Muscle of leg (tissue), 3 donors: ENCODE measurements at regions not wholly inside any gene's neighbourhood (a gene's known extent, or its start where the extent isn't known, plus 50 kb on each side); places are given as distances from the start of the nearest gene placed in this dataset.
A peak's percentile ranks its signal among the peaks of the same experiment; 100 is the strongest.

Source experiments
- DNase-seq: peaks from one replicate; pipeline ENCODE4 v3.0.0; 2013
- H3K27ac ChIP-seq: one replicate; pipeline ENCODE4 v1.5.1; 2013; ENCODE audit warnings: mild to moderate bottlenecking, low read length, control low read depth
- H3K27me3 ChIP-seq: one replicate; pipeline ENCODE4 v1.6.1; 2013; ENCODE audit warnings: low read length; ENCODE audit not compliant: control insufficient read depth, insufficient read depth
- H3K36me3 ChIP-seq: one replicate; pipeline ENCODE4 v1.6.1; 2013; ENCODE audit warnings: low read length; ENCODE audit not compliant: control insufficient read depth, insufficient read depth
- H3K4me1 ChIP-seq: one replicate; pipeline ENCODE4 v1.6.1; 2013; ENCODE audit warnings: low read length; ENCODE audit not compliant: control insufficient read depth, insufficient read depth
- H3K4me3 ChIP-seq: one replicate; pipeline ENCODE4 v1.5.1; 2013; ENCODE audit warnings: low read length, control low read depth
- H3K9me3 ChIP-seq: replicated peaks from 2 replicates; pipeline ENCODE4 v1.6.1; 2013; ENCODE audit warnings: low read depth, low read length; ENCODE audit not compliant: control insufficient read depth
- WGBS: methylation state at CpG from one replicate; pipeline ENCODE4 v1.1.5; 2013; ENCODE audit warnings: missing lambda C conversion rate; ENCODE audit not compliant: insufficient coverage; 5-methylcytosine and 5-hydroxymethylcytosine counted together

- Histone ChIP-seq H3K36me3 (no peaks in the 10 kb centered on the region), H3K27me3 (no peaks in the 10 kb centered on the region), H3K9me3 (no peaks in the 10 kb centered on the region), H3K27ac (no peak overlapping the region), H3K4me3 (no peak overlapping the region), H3K4me1 (no peaks in the 10 kb centered on the region)
- WGBS = no CpG with 5 or more reads among the region's 1 CpG
- no peak for DNase-seq
Measured at GRCh38 chr14:81826081-81826480, 292.4 kb upstream of the SEL1L start.

GRCh38 chr14:81829447-81829846 is 295.8 kb upstream of the SEL1L start:
- WGBS = 93% methylated on average over 24 of the region's 24 CpGs
- DNase-seq = no peak
- Histone ChIP-seq H3K9me3 (peaks cover 1% of the 10 kb centered on the region), H3K27ac (no peak overlapping the region), H3K36me3 (no peaks in the 10 kb centered on the region), H3K4me3 (no peak overlapping the region), H3K4me1 (no peaks in the 10 kb centered on the region), H3K27me3 (no peaks in the 10 kb centered on the region)

- WGBS = 30% methylated on average over 2 of the region's 4 CpGs
- peak; percentile 94 for DNase-seq
Measured at GRCh38 chr14:81831128-81831820, 297.6 kb upstream of the SEL1L start.

DNA sequence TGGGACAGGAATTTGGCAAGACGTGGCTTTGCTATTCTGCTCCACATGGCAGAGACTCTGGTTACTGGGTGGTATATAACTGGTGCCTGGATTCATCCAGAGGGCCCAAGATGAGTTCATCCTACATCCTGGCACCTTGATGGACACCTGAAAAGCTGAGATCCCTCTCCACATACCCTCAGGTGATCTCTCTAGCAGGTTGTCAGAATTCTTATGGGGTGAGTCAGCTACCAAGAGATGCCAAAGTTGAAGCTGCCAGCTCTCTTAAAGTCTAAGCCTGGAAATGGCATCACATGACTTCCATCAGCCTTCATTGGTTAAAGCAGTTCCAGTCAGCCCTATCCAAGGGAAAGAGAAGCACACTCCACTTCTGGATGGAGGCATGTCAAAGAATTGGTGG is 300.7 kb upstream of the SEL1L start:
- H3K27me3 ChIP-seq = no peaks in the 10 kb centered on the region
- no peak overlapping the region for H3K27ac ChIP-seq
- no peak overlapping the region for H3K4me3 ChIP-seq
- no CpG with 5 or more reads among the region's 1 CpG for WGBS
- DNase-seq = no peak
- no peaks in the 10 kb centered on the region for H3K36me3 ChIP-seq
- no peaks in the 10 kb centered on the region for H3K4me1 ChIP-seq
- peaks cover 12% of the 10 kb centered on the region for H3K9me3 ChIP-seq

More at GRCh38 chr14:81831128-81831820, 297.6 kb upstream of the SEL1L start:
- Histone ChIP-seq H3K27ac (no peak overlapping the region), H3K4me3 (no peak overlapping the region), H3K9me3 (peaks cover 9% of the 10 kb centered on the region), H3K36me3 (no peaks in the 10 kb centered on the region), H3K4me1 (no peaks in the 10 kb centered on the region), H3K27me3 (no peaks in the 10 kb centered on the region)

GRCh38 chr14:81837304-81837703 is 303.7 kb upstream of the SEL1L start:
- Histone ChIP-seq H3K4me3 (no peak overlapping the region), H3K9me3 (peaks cover 12% of the 10 kb centered on the region), H3K27me3 (no peaks in the 10 kb centered on the region), H3K27ac (no peak overlapping the region), H3K4me1 (no peaks in the 10 kb centered on the region), H3K36me3 (no peaks in the 10 kb centered on the region)
- 75% methylated on average over 1 of the region's 4 CpGs for WGBS
- DNase-seq = no peak

- Histone ChIP-seq H3K4me3 (no peak overlapping the region), H3K9me3 (peaks cover 12% of the 10 kb centered on the region), H3K27me3 (no peaks in the 10 kb centered on the region), H3K4me1 (no peaks in the 10 kb centered on the region), H3K27ac (no peak overlapping the region), H3K36me3 (no peaks in the 10 kb centered on the region)
- DNase-seq = peak; percentile 10
- WGBS = 17% methylated on average over 1 of the region's 2 CpGs
Measured at GRCh38 chr14:81839056-81839455, 305.4 kb upstream of the SEL1L start.

GRCh38 chr14:81841346-81841745 is 307.7 kb upstream of the SEL1L start:
- Histone ChIP-seq H3K4me3 (no peak overlapping the region), H3K4me1 (no peaks in the 10 kb centered on the region), H3K27me3 (no peaks in the 10 kb centered on the region), H3K27ac (no peak overlapping the region), H3K36me3 (no peaks in the 10 kb centered on the region), H3K9me3 (peaks cover 2% of the 10 kb centered on the region)
- 100% methylated on average over 1 of the region's 5 CpGs for WGBS
- no peak for DNase-seq

DNA sequence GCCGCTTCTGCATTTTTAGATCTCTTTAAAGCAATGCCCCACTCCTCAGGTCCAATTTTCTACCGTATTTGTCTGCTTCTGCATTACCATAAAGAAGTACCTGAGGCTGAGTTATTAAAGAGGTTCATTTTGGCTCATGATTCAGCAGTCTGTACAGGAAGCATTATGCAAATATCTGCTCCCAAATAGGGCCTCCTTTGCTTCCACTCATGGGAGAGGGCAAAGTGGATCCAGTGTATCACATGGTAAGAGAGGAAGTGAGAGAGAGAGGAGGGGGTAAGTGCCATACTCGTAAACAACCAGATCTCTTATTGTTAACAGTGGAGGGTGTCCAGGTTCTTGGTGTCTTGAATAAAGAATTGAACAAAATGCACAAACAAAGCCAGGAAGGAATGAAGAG is 316.1 kb upstream of the SEL1L start:
- no peak for DNase-seq
- Histone ChIP-seq H3K27ac (no peak overlapping the region), H3K36me3 (no peaks in the 10 kb centered on the region), H3K27me3 (no peaks in the 10 kb centered on the region), H3K9me3 (peaks cover 15% of the 10 kb centered on the region), H3K4me1 (no peaks in the 10 kb centered on the region), H3K4me3 (no peak overlapping the region)
- 100% methylated on average over 1 of the region's 3 CpGs for WGBS

- H3K27ac ChIP-seq = no peak overlapping the region
- H3K36me3 ChIP-seq = no peaks in the 10 kb centered on the region
- DNase-seq = no peak
- no peaks in the 10 kb centered on the region for H3K4me1 ChIP-seq
- no CpG with 5 or more reads among the region's 2 CpGs for WGBS
- H3K27me3 ChIP-seq = no peaks in the 10 kb centered on the region
- no peak overlapping the region for H3K4me3 ChIP-seq
- peaks cover 30% of the 10 kb centered on the region for H3K9me3 ChIP-seq
Measured at GRCh38 chr14:81855007-81855406, 321.4 kb upstream of the SEL1L start.

- Histone ChIP-seq H3K36me3 (no peaks in the 10 kb centered on the region), H3K9me3 (peaks cover 30% of the 10 kb centered on the region), H3K27me3 (no peaks in the 10 kb centered on the region), H3K27ac (no peak overlapping the region), H3K4me3 (no peak overlapping the region), H3K4me1 (no peaks in the 10 kb centered on the region)
- no CpG with 5 or more reads among the region's 2 CpGs for WGBS
- peak; percentile 72 for DNase-seq
Measured at GRCh38 chr14:81859046-81859445, 325.4 kb upstream of the SEL1L start.

DNA sequence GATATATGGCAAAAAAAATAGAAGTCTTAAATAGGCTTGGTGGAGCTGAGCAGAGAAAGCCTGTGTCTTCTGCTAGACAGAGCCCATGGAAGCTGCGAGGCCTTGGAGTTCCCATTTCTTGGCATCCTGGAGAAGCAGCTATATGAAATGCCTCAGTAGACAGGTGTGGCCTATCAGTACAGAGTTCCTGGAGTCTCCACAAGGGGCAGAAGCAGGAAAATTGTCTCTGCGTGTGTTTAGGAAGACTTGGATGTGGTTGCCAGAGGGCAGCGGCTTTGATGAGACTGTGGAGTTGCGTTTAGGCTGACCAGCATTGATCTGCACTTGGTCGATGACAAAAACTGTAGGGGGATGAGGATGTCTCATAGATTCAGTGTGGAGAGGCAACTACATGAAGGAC is 334.5 kb upstream of the SEL1L start:
- Histone ChIP-seq H3K27me3 (no peaks in the 10 kb centered on the region), H3K9me3 (no peaks in the 10 kb centered on the region), H3K4me3 (no peak overlapping the region), H3K36me3 (no peaks in the 10 kb centered on the region), H3K27ac (no peak overlapping the region), H3K4me1 (no peaks in the 10 kb centered on the region)
- 80% methylated on average over 3 of the region's 5 CpGs for WGBS
- DNase-seq = no peak
